OCI-LY1 (cell line): ENCODE measurements at regions not wholly inside any gene's neighbourhood (a gene's known extent, or its start where the extent isn't known, plus 50 kb on each side); places are given as distances from the start of the nearest gene placed in this dataset.

Experiments
- EZH2 ChIP-seq: fragments of 200-600 bp; sonication (generic), shearing (Covaris generic); IDR thresholded peaks from 2 replicates; pipeline ENCODE4 v1.8.0; 2017; ENCODE audit warnings: borderline replicate concordance, mixed run types, mild to moderate bottlenecking, antibody characterized with exemption, low read length, moderate library complexity, mixed read lengths
- TF ChIP-seq, protein P1 (sequence below): fragments of 200-600 bp; sonication (generic), shearing (Covaris generic); IDR thresholded peaks from 2 replicates; pipeline ENCODE4 v1.5.1; 2017; ENCODE audit warnings: mild to moderate bottlenecking, antibody characterized with exemption, low read length, moderate library complexity, mixed read lengths

DNA sequence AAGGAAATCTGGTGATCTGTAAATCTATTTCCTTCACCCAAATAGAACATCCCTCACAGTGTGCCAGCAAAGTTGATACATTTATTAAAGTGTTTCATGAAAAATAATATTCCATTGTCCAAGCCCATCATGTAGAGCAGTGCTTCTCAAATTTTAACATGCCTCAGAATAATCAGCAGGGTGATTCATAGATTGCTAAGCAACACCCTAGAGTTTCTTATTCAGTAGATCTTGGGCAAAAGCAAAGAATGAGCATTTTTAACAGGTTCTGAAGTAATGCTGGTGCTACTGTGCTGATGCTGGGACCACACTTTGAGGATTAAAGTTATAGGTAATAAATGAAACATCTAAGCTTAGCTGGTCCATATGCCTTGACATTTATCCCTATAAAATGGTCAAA, 210.5 kb downstream of the ZIC4 start:
- TF ChIP-seq, protein P1, sequence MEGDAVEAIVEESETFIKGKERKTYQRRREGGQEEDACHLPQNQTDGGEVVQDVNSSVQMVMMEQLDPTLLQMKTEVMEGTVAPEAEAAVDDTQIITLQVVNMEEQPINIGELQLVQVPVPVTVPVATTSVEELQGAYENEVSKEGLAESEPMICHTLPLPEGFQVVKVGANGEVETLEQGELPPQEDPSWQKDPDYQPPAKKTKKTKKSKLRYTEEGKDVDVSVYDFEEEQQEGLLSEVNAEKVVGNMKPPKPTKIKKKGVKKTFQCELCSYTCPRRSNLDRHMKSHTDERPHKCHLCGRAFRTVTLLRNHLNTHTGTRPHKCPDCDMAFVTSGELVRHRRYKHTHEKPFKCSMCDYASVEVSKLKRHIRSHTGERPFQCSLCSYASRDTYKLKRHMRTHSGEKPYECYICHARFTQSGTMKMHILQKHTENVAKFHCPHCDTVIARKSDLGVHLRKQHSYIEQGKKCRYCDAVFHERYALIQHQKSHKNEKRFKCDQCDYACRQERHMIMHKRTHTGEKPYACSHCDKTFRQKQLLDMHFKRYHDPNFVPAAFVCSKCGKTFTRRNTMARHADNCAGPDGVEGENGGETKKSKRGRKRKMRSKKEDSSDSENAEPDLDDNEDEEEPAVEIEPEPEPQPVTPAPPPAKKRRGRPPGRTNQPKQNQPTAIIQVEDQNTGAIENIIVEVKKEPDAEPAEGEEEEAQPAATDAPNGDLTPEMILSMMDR: no peak
- no peak for TF ChIP-seq EZH2
